Suppressor macrophage treated with lipopolysaccharide for 1 hour (primary cell): ENCODE measurements at regions not wholly inside any gene's neighbourhood (a gene's known extent, or its start where the extent isn't known, plus 50 kb on each side); places are given as distances from the start of the nearest gene placed in this dataset.
"Not testable (repeated sequence)": the region's sequence is repeated elsewhere in the genome, so short reads cannot be mapped to it uniquely, and the experiment has no call there.

Experiments
- DNase-seq, 3 donors: peaks; one replicate each; pipeline ENCODE4 v3.0.0-alpha.2; 2020 to 2022

DNA sequence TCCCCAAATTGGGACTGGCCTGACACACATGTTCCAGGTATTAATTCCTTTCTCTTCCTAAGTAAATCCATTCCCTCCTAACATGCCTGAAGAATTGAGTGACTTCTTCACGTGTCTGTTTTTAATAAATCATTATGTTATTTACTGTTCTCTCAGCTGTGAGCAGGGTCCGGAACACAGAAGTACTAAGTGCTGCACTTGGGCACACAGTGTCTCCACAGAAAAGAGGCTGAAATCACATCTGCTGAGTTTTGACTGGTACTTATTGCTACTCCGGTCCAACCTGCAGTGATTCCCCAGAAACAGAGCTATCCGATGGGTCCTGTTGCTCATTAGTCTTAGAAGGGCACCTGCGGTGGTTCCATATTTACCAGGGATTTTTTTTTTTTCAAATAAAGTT is 202.6 kb downstream of the RBM46 start:
- DNase-seq: no peak

DNA sequence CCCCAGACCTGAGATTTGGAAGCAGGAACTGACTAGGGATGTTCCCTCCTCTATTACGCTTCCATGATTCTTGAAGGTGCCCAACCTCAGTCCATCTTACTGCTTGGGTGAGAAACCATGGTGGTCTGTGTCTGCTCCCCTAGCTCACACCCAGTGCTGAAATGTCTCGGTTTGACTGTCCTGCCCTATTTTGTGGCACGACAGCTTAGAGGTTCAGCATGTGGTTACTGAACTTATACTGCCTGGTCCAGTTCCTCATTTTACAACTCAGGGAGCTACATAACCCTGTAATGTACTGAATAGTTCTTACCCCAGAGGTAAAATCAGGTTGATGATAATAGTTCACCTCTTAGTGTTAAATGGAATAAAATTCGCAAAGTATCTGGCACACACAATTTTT is 203.1 kb downstream of the RBM46 start:
- DNase-seq: no peak

DNA sequence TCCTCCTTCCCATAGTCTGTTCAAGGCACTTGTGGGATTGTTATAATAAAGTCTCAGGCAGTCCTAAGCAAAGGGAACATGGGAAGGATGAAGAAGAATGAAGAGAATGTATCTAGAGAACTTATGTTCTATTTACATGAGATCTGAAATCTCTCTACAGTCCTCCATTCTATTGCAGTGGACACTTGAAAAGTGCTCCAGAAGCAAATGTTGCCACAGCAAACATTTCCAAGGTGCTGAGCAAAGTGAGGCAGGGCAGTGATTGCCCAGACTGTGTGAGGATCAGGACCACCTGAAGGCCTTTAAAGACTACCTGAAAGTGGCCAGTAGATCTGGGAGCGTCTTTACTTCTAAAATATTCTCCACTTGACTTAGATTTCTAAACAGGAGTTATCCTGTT is 203.5 kb downstream of the RBM46 start:
- no peak for DNase-seq

DNA sequence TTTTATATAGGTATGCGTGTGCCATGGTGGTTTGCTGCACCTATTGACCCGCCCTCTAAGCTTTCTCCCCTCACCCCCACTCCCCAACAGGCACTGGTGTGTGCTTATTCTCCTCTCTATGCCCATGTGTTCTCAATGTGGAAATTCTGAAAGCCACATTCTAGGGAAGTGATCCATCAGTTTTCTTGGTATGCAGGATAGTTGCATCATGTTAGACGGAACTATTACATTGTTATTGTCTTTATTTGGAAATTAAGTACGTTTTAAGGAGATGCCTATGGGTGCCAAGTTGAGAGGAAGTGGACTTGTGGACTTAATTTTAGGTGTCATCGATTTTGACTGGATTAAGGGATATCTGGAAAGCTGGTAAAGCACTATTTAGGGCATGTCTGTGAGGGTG is 204.6 kb downstream of the RBM46 start:
- no peak for DNase-seq

DNA sequence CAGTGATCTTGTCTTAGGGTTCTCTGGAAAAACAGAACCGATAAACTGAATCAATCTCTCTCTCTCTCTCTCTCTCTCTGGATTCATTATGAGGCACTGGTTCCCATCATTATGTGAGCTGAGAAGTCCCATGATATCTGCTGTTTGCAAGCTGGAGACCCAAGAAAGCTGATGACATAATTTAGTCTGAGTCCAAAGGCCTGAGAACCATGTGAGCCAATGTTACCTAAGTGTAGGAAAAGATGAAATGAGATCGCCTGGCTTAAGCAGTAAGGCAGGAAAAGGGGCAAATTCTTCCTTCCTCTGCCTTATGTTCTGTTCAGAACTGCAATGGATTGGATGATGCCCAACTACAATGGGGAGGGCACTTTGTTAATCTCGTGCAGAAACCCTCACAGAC is 207.4 kb downstream of the RBM46 start:
- DNase-seq: no peak

DNA sequence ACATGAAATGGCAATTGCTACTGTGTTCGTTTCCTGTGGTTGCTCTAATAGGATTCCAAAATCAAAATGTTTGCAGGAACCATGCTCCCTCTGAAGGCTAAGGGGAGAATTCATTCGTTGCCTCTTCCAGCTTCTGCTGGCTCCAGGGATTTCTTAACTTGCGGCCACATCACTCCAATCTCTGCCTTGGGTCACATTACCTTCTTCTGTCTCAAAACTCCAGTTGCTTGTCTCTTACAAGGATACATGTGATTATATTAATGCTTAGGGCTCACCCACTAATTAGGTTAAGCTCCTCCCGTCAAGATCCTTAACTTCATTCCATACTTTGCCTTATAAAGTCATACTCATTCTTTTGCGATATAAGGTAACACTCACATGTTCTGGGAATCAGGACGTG is 208.4 kb downstream of the RBM46 start:
- DNase-seq: no peak

DNA sequence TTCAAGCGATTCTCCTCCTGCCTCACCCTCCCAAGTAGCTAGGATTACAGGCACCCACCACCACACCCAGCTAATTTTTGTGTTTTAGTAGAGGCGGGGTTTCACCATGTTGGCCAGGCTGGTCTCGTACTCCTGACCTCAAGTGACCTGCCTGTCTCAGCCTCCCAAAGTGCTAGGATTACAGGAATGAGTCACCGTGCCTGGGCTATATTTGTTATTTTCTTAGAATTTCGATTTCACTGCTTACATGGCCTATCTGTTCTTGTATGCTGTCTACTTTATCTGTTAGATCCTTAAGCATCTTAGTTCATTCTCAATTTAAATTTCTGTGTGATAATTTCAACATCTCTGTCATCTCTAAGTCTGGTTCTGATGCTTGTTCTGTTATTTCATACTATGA is 210.6 kb upstream of the NPY2R start:
- DNase-seq: not testable (repeated sequence)

DNA sequence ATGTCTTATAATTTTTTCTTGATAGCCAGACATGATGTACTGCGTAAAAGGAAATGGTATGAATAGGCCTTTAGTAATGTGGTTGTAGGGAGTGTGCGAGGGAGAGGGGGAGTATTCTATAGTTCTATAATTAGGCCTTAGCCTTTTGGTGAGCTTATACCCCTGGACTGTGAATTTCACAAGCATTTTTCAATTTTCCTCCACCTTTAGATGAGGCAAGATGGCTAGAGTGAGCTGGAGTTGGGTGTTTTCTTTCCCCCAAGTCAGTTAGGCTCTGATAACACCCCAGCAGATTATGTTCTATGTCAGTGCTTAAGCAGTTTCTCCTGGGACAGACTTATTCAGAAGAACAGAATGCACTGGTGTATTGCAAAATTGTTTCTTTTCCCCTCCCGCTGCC is 210.2 kb upstream of the NPY2R start:
- no peak for DNase-seq

DNA sequence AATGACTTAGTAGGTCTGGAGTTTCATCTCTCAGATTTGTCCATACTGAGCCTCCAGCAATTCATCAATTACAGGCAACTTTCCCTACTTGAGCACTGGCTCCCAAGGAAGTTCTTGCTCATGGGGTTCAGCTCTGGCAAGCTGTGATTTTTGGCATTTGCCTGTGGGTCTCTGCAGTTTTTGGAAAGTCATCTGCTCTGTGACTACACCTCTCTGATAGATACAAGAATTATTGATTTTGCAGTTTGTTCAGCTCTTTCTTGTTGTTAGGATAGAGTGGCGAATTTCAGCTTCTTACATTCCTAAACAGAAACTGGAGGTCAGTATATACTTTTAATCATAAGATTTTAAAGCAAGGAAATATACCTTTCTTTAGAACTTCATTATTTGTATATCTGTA is 209.7 kb upstream of the NPY2R start:
- no peak for DNase-seq

DNA sequence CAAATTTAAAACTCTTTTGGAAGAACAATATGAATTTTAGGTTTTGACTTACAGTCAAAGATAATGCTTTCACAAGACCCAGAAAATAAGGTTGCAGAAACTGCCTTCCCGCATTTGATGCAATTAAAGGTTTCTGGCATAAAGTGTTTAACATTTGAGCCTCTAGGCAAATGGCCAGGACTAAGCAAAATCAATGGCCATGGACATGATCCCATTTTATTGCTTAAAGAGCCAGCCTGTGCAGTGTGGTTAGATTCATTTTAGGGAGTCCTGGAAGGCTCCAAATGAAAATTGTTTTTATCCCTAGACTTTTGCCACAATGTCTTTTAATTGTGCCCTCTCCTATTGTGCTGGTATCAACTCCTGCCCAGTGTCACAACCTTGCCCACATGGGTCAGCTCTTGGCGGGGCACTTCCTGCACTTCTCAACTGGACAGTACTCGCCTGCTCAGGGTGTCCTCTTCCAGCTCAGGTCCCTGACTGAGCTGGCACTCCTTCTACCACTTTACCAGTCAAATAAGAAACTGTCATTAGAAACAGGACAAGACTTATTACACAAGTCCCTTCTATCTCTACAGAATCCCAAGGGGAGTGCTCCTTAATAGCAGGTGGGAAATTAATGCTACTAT is 208.4 kb upstream of the NPY2R start:
- DNase-seq: no peak

DNA sequence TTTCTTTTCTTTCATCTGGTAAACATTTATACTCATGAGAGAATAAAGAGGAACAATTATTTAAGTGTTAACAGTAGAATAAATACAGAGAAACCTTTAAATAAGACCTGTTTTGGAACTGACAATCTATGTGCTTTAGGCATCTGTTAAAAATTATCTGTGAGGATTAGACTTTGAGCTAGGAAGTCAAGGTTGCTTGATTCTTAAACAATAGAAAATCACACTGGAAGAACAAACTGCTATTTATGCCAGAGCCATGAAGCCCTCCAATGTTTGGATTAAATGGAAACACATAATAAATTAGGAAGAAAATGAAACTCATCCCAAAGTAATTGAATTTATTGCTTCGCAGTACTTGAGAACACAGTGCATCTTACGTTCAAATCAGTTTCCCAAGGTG is 207.2 kb upstream of the NPY2R start:
- no peak for DNase-seq

DNA sequence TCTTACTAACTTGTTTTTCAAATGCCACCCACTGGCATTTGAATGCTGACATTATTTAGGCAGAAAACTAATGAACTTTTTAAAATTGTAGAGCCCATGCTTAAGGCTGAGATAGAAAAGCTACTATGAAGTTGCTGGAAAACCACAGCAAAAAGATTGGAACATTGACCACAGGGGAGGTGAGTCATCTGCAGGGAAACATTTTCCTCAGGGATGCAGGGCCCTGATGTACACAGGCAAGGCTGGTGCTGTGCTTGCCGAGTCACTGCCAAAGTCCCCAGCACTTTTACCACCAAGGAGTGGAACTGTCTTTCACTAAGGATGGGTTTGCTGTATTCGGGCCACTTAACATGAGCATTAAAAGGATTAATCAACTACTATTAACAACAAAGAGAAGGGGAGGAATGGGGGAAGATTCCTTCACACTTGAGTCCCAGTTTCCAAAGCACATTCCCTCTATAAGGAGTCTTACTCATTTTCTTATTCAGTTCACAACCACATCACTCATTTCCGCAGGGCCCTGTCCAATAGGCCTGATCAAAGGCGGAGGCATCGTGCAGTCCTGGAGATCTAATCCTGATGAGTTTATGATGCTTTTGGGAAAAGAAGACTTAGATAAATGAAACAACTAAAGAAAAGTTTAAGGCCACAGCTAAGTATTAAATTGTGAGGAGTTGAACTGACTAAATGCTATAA is 202.9 kb upstream of the NPY2R start:
- no peak for DNase-seq

DNA sequence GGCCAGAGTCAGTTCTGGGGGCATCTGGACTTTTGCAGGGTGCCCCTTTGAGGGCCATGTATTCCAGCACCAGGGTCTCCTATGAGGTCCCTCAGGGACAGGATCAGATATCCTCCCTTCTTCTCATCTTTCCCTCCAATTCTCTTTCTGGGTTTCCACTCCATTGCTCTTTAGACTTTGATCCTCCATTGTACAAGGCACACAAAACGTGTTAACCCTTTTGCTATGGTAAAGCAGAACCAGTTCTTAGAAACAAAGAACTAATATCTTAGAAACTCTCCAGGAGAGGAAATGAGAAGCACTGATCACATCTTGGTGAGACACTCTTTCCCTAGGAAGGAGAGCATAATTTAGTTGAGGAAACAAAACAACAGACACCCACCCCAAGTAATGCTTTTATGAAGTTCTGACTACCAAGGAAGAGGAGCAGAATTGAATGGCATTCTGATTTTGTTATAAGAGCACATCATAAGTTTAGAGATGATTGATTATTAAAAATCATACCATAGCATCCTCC is 200.7 kb upstream of the NPY2R start:
- no peak for DNase-seq

DNA sequence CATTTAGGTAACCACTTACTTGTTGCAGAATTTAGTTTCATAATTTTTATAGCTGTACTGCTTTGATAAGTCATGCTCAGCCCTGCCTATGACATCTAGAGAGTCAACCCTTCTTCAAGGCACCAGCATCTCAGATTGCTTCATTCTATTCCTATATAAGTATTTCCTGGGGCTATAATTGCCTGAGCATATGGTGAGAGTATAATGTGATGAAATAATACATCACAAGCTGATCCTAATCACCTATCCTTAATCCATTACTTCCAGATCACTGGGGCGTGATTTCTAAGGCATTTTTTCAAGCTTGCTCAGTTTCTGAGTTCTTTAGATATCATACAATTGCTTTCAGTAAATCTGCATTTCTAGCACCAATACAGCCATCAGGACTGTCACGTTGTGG is 200.0 kb upstream of the NPY2R start:
- no peak for DNase-seq

DNA sequence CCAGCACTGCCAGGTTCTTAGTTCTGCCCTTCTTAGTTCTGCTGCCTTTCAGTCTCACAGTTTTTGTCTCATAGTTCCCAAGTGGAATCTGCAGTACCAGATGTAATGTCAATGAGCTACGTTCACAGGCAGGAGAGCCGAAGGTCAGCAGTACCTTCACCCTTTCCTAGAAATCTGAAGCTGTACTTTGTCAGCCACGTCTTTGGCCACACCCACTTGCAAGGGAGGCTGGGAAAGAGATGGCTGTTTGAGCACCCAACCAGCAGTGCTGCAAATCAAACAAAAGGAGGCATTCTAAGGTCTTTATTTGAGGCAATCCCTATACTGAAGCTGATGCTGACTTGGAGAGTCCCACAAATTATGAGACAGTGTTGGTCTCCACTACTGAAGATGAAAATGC is 199.1 kb upstream of the NPY2R start:
- no peak for DNase-seq

DNA sequence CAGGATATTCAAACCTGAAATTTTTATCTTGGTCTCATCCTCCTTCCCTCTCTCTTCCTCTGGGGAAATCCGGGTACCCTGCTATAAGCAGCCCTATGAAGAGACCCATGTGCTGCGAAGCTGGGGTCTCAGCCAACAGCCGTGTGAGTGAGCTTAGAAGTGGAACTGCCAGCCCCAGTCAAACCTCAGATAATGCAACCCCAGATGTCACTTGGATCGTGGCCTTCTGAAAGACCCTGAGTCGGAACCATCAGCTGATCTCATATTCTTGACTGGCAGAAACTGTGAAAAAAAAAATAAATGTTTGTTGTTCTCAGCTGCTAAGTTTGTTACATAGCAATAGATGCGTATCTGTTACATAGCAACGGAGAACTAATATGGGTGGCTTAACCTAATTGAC is 198.1 kb upstream of the NPY2R start:
- no peak for DNase-seq

DNA sequence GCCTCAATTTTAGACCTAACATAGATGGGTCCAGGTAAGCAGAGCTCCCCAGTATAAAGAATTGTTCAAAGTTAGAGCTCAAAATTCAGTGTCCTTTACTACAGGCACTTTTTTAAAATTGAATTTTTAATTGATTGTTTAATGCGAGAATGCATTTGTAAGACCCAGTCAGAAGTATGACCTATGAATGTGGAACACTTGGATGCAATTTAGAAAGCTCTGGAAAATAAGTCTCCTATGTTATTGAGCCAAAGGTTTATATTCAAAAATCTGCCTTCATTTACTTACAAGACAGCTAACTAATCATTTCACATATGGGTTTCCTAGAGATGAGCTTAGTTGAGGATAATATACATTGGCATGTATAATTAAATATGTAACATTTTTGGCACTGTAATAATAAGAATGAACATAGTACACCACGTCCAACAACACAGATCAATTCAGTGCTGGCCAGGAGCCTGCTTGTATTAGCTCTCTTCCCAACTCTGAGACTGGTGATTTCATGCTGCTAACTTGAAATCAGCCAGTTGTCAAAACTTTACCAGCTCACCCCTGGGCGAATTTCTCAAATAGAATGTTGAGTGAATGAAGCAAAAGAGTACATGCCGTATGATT is 197.2 kb upstream of the NPY2R start:
- no peak for DNase-seq

DNA sequence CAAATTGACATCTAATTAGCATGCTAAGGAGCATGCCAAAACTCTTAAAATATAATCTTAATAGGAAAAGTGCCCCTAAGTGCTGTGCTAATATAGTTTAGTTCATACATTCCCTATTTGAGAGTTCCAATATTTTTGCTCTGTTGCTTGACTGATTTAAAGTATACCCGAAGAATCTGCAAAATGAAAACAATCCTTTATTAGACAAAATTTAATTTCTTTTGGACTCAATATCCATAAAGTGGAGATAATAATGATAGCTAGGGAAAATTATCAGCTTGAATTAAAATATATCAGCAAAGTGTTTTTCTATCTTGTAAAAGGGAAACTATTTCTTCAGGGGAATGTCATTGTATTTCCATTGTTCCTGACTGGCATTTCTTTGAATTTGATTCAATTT is 196.0 kb upstream of the NPY2R start:
- DNase-seq: no peak

DNA sequence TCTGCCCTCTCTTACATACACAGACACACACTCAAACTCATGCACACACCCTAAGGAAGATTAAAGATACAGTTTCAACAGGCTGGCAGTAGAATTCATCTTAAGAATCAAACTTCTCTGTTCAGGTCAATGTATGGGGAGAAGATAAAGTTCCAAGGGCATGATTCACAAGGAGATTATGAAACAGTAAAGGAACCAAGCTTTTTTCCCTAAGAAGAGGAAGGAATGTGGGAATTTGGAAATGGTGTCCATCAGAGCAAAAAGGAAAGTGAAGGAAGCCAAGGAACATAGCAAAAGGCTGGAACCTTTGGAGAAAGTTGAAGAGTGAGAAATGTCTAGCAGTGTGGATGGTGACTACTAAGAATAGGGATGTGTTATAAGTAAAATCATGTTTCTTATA is 191.0 kb upstream of the NPY2R start:
- no peak for DNase-seq

DNA sequence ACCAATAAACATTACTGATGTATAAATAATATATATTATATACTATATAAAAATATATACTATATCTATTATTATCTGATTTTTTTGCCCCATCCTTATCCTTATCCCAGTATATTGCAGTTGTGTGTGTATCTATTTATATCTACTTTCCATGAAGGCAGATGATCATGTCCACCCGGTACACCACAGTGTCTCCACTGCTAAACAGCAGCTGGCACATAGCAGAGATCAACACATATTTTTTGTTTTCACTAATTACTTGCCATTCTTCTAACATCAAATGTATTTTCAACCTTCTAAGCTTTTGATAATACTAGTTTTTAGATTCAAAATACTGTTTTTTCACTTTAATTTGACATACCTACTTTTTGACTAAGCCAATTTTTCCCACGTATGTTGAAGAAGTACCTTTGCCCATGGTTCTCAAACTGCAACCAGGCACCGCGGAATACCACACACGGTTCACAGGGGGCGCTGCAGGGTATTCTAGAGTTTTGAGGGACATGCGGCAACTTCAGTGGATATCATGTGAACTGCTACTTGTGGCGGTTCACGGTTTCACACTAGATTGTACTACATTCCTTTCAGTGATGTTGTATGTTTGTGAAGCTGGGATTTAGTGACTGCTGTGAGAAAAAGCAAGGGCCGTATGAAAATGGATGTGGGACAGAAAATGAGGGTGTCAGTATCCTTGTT is 182.5 kb upstream of the NPY2R start:
- DNase-seq: peak in 2 of 3 donors; percentile 15 to 36

DNA sequence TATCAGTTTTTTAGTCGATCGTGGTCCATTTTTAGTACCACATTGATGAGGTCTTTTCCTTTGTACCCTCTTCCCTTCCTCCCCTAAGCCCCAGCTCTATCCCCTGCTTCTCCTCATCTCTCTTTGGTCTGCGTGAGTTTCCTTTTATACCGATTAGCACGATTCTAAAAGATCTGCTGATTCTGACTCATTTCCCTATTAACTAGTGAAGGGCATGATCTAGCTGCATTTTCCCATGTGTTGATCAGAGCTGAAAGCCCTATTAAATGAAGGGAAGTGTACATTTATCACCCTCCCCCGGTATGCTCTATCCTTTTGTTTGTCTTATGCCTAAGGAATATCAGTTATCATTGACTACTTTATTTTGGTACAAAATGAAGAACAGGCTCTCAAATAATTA is 181.7 kb upstream of the NPY2R start:
- DNase-seq: no peak

DNA sequence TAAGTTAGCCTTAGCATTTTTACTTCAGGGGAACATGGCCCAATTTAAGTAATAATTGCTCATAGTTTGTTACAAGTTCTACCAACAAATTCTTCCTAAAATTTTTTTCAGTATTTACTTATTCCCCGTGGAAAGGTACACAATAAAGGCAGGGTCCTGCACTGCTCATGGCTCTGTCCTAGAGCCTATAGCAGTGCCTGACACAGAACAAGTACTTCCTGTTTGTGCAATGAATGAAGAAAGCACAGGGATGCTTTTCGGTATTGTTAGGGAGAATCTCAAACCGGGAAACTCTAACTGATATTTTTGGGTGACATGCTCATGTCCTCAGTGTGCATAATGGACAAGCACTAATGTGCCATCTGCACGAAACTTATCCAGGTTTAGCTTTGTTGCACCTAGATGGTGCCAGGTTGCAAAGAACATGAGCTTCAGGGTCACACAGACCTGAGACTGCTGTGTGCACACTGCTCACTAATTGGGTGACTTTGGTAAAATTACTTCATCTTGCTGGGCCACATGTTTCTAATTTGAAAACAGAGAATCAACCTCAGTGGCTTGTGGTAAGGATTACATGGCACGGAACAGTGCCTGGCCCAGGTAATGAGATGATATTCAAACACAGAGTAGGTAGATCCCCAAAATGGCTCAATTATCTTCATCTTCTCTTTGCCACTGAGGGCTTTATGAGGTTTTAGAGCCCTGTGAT is 175.8 kb upstream of the NPY2R start:
- no peak for DNase-seq

DNA sequence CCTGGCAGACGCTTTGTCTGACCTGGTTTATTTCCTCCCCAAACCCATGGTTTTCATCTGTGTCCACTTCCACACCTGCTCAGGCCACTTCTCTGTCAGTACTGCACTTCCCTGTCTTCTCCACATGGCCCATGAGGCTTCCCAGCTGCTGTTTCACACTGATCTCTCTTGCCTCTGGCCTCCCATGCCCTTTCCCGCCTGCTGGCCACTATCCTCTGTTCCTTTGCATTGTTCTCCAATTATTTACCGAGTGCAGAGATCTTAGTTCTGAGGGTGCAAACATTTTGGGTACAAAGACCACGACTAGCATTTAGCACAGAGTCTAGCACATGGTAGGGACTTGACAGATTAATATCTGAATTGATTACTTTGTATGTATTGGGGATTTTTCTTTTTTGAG is 174.8 kb upstream of the NPY2R start:
- DNase-seq: no peak
